GM08714 (cell line): ENCODE measurements at regions not wholly inside any gene's neighbourhood (a gene's known extent, or its start where the extent isn't known, plus 50 kb on each side); places are given as distances from the start of the nearest gene placed in this dataset.
"Not testable (repeated sequence)": the region's sequence is repeated elsewhere in the genome, so short reads cannot be mapped to it uniquely, and the experiment has no call there.

Experiments
- H3K4me3 ChIP-seq: fragments of 200-500 bp; sonication (Bioruptor generic); 2 replicates; pipeline ENCODE4 v1.5.1; 2014; ENCODE audit warnings: mild to moderate bottlenecking, low read length, inconsistent platforms
- ZNF274 ChIP-seq: IDR thresholded peaks from 2 replicates; pipeline ENCODE4 v1.6.1; 2012; ENCODE audit warnings: mild to moderate bottlenecking, low read depth, low read length

DNA sequence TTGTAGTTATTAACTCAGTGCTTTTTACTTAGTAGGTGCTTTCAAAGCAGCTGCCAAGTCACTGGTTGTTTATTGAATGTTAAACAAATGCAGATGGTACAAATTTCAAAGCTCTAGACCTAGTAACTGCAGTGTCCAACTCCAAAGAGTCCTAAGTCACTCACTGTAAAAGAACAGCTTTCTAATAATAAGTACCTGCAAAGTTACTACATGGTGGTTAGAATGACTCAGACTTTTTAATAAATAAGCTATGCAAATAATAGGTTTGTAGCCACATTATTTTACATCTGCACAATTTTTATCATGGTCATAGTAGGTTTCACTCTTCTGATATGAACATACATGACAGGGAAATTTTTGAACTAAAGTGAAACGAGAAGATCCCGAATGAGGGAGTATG is 1620.4 kb upstream of the CELF4 start:
- no peak overlapping the region for H3K4me3 ChIP-seq
- TF ChIP-seq ZNF274: no peak

DNA sequence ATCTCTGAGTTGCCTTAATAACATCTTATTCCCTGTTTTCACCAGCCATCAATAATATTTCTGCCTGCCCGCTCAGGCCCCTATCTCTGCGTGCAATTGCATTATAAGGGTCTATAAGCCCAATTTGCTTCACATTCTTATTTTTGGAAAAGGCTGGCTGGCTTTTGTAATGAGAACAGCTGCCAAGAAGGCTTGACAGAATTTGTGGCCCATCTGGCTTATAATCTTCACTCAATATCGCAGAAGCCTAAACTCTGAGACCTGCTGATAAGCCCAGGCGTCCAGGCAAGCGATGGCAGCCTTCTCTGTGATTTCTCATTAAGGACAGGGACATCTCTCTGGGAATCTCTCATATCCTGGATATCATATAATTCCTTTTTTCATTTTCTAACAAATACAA is 1618.6 kb upstream of the CELF4 start:
- TF ChIP-seq ZNF274: no peak

DNA sequence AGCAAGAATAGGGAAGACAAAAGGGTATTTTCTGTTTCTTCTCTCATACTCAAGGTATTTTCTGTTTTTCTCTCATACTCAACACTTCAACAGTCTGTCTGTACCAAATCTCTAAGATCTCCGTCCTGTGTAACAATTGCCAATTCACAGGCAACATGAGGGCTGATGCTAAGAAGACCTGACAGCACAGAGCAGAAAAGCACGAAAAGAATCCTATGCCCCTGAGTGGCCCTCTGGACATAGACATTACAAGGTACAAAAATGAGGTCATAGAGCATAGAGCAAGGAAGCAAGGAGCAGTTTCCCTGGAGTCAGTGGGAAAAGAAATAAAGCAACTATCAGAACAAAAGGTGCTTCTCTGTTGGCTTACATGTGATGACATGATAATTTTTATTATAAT is 1612.6 kb upstream of the CELF4 start:
- no peak for TF ChIP-seq ZNF274
- H3K4me3 ChIP-seq: no peak overlapping the region

More for the DNA sequence above, 1618.6 kb upstream of the CELF4 start:
- no peak overlapping the region for H3K4me3 ChIP-seq

DNA sequence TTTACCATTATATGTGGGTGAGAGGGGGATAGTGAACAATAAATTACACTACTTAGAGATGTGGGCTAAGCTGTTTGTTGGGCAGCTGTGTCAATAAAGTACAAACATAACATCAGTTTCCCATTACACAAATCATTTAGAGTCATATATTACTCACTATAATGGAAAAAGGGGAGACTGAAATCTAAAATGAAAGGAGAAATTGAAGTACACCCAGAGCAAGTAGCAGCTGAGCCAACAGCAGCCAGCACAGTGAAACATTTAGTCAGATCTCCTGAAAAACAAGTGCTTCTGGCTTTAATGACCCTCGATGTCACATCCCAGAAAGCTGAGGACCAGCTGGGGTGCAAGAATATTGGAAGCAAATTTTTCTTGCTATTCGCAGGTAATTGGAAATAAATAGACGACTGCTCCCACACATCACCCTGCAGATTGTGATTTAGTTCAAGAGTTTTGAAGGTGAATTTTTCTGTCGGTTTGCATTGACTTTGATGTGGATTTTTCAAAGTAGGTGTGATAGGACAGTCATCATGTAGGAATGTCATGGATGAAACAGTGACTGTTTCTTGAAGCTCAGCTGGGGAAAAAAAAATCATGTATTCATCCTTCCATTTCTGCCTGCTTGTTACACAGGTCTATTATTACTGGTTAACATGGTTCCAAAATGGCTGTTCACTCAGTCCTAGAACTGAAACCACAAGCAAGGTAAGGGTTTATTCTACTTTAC is 1607.3 kb upstream of the CELF4 start:
- no peak for TF ChIP-seq ZNF274

DNA sequence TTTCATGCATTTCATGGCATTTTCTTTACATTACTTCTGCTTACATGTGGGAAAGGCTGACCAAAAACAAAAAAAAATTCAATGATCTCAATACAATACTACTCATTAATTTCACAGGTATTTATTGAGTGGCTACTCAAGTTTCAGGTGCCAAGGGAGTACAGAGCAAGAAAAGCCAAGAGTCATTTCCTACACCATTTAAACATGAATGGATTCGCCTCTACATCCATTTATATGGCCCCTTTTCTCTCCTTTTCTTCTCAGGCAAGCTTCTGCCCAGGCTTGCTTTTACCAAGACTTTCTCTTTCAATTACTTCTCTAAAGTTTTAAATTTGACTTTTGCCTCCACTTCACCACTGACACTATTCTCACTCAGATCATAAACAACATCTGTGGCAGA is 1603.1 kb upstream of the CELF4 start:
- TF ChIP-seq ZNF274: no peak
- H3K4me3 ChIP-seq: no peak overlapping the region

More for the DNA sequence above, 1607.3 kb upstream of the CELF4 start:
- no peak overlapping the region for H3K4me3 ChIP-seq

DNA sequence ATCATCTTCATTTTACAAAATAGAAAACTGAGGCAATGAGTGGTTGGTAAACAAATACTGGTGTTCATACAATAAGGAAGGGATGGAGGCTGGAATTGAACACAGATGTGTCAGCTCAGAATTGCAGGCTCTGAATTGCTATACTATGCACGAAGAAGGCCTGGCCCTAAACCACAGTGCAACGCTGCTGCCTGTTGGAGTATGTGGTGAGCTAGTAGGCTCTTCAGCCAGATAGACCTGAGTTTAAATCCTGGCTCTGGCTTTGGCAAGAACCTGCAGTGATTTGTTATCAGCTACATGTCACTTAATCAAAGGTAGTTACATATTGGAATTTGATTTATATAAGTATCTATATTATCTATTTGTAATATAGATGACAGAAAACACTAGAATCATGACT is 1602.4 kb upstream of the CELF4 start:
- H3K4me3 ChIP-seq: no peak overlapping the region

DNA sequence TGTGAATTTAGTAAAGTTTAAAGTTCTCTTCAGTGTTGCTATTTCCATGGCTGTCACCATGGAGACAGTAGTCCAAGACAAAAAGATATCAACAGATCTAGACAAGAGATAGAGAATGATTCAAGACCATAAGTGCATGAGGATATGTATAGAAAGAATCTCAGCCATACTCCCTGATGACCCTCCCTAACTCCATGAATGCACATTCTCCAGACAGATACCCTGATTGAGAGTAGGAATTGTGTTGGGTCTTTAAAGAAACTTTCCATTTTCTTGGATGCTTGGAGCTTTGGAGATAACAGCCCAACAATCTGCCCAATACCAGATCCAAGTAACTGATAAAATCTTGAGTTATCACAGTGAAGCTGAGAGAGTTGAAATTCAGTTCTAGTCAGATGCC is 1601.2 kb upstream of the CELF4 start:
- H3K4me3 ChIP-seq: no peak overlapping the region
- no peak for TF ChIP-seq ZNF274

More for the DNA sequence above, 1602.4 kb upstream of the CELF4 start:
- TF ChIP-seq ZNF274: no peak

DNA sequence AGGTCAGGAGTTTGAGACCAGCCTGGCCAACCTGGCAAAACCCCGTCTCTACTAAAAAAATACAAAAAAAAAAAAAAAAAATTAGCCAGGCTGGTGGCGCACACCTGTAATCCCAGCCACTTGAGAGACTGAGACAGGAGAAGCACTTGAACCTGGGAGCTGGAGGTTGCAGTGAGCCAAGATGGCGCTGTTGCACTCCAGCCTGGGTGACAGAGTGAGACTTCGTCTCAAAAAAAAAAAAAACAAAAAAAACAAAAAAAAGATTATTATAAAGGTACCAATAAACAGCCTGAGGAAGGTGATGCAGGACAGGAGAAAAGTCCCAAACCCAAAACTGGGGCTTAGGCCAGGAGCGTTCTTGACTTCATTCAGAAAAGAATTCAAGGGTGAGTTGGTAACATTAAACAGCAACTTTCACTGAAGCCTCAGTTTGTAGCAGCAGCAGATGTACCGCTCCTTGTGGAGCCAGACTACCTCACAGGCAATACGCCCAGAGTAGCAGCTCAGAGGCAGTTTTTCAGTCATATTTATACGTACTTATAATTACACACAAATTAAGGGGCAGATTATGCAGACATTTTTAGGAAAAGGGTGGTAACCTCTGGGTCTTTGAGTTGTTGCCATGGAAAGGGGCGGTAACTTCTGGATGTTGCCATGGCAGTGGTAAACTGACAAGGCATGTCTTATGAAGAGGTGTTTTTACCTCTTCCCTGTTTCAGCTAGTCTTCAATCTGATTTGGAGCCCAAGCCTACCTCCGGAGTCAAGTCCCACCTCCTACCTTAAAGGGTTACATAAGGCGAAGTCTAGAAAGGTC is 1596.6 kb upstream of the CELF4 start:
- no peak overlapping the region for H3K4me3 ChIP-seq
- no peak for TF ChIP-seq ZNF274

DNA sequence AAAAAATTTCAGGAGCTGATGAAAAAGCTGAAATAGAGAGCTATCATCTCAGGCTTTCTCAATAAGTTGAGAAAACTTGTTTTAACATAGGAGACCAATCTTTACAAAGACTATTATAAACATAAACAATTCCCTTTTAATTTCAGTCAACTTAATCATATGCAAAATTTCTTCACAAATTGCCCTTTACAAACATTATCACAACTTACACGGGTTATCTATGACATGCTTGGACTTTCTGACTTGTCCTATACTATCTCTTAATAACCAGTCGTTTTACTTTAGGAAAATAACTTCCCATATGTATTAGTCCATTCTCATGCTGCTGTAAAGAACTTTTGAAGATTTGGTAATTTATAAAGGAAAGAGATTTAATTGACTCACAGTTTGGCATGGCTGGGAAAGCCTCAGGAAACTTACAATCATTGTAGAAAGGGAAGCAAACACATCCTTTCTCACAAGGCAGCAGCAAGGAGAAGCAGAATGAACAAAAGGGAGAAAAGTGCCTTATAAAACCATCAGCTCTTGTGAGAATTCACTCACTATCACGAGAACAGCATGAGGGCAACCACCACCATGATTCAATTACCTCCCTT is 1583.7 kb upstream of the CELF4 start:
- no peak overlapping the region for H3K4me3 ChIP-seq
- TF ChIP-seq ZNF274: no peak

DNA sequence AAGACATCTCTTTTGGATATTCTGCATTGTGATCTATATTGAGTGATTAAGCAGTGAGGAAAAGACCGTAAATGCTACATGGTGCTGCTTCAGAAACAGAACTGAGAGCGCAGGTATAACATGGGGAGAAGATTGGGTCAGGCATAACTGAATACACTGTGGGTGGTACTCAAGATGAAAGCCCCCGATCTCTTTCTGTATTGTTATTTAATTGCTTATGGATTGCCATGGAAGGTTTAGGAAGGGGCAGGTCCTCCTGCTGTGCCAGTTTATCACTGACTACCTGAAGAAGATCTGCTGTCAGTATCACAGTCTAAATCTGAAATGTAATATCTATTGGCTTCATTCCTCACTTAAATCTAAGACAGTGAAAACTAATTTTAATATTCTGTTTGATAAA is 1568.7 kb upstream of the CELF4 start:
- H3K4me3 ChIP-seq: no peak overlapping the region
- no peak for TF ChIP-seq ZNF274

DNA sequence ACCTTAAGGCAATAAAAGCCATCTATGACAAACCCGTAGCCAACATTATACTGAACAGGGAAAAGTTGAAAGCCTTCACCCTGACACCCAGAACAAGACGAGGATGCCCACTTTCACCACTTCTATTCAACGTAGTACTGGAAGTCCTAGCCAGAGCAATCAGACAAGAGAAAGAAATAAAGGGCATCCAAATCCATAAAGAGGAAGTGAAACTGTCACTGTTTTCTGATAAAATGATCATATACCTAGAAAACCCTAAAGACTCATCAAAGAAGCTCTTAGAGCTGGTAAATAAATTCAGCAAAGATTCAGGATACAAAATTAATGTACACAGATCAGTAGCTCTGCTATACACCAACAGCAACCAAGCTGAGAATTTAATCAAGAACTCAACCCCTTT is 1561.9 kb upstream of the CELF4 start:
- not testable (repeated sequence) for H3K4me3 ChIP-seq

DNA sequence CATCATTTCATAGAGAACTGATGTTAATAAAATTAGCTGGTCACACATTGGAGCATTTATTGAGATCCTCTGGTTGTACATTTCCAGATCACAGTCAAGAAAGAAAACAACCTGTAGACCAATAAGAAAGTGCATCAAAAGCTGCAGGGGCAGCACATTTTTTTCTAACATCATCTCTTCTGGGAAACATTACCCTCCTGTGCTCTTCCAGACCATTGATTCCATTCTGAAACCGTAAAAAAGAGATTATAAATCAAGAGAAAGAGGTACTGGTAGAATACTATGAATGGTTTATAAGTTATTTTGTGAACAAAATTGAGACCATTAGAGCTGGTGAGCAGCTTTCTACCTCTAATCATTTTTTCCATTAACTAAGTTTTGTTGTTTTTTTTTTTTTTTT is 1548.2 kb upstream of the CELF4 start:
- H3K4me3 ChIP-seq: no peak overlapping the region
- TF ChIP-seq ZNF274: no peak

DNA sequence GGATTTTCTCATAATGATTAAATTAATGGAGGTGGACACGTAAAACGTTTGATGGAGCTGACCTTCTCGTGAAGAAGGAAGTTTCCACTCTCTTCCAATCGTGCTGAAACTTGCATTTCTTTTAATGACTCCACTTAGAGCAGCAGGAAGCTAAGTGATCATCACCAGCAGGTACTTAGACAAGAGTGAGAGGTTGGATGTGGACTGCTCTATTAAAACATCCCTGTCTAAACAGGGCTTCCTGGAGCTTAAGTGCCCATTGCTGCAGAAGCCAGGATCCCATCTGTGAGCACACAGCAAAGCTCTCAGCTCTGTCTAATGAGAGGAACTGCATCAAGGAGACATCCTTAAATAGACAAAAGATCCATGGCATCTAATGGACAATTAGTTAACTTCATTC is 1539.5 kb upstream of the CELF4 start:
- H3K4me3 ChIP-seq: no peak overlapping the region
- TF ChIP-seq ZNF274: no peak

DNA sequence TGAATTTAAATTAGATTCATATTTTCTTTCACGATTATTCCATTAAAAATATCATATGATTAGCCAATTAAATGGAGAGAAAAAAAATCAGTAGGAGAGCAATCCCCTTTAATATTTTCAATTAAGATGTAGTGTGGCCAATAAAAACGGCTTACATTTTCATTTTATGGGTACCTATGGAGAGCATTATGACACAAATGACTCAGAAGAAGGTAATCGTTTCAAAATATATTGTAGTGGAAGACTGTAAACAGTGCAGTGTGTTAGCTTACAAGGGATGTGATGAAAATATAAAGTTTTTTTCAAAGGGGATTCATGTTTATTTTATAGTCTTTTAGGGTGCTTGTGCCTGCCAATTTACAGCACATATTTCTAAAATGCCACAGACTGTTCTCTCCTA is 1507.4 kb upstream of the CELF4 start:
- no peak for TF ChIP-seq ZNF274

DNA sequence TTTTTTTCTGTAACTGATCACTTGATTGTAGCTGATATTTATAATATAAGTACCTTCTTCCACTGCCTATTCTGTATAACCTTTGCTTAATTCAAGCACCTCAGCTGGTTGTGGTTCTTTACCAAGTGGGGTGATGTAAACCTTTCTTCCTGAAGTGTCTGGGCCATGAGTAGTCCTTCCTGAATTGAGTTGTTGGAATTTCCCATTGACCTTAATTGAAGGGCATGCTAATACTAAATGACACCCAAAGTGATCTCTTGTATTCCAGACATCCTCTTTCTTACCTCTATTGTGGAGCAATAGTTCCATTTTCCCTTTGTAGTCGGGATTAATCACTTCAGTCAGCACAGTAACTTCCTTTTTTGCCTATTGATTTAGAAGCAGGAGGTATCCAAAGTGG is 1496.8 kb upstream of the CELF4 start:
- no peak for TF ChIP-seq ZNF274
- no peak overlapping the region for H3K4me3 ChIP-seq

More for the DNA sequence above, 1507.4 kb upstream of the CELF4 start:
- no peak overlapping the region for H3K4me3 ChIP-seq
